Spleen (tissue), 3 donors: ENCODE measurements at regions not wholly inside any gene's neighbourhood (a gene's known extent, or its start where the extent isn't known, plus 50 kb on each side); places are given as distances from the start of the nearest gene placed in this dataset.

ENCODE experiments used
- POLR2A ChIP-seq, 3 donors: fragments of 450-650 bp; IDR thresholded peaks; one replicate each; pipeline ENCODE4 v1.5.1; 2017; ENCODE audit warnings: antibody characterized with exemption in 3 of 3, mild to moderate bottlenecking in 1 of 3
- POLR2AphosphoS5 ChIP-seq, 3 donors: sonication (generic); formaldehyde crosslinking; IDR thresholded peaks; one replicate each; pipeline ENCODE4 v1.5.1; 2017; ENCODE audit warnings: antibody characterized with exemption in 3 of 3

GRCh38 chr7:13737563-13737962 lies 251.9 kb downstream of the ETV1 start:
- TF ChIP-seq POLR2AphosphoS5 (IDR thresholded peaks at IDR 0.05) (no peak), POLR2A (IDR thresholded peaks at IDR 0.05) (no peak)
